Fibroblast of mammary gland (primary cell): ENCODE measurements at regions not wholly inside any gene's neighbourhood (a gene's known extent, or its start where the extent isn't known, plus 50 kb on each side); places are given as distances from the start of the nearest gene placed in this dataset.
A peak's percentile ranks its signal among the peaks of the same experiment; 100 is the strongest.

ENCODE experiments used
- DNase-seq: peaks from one replicate; pipeline ENCODE4 v3.0.0-alpha.2; 2010; ENCODE audit warnings: low read depth
- H3K4me3 ChIP-seq: 2 replicates; pipeline ENCODE4 v1.5.1; 2011; ENCODE audit warnings: low read depth, mild to moderate bottlenecking, low read length, moderate library complexity; ENCODE audit not compliant: control insufficient read depth
- TF ChIP-seq, protein P1 (sequence below): conservative IDR thresholded peaks from 2 replicates; pipeline ENCODE4 v1.5.1; 2011; ENCODE audit warnings: low read depth, low read length, inconsistent platforms; ENCODE audit not compliant: control insufficient read depth, insufficient read depth

DNA sequence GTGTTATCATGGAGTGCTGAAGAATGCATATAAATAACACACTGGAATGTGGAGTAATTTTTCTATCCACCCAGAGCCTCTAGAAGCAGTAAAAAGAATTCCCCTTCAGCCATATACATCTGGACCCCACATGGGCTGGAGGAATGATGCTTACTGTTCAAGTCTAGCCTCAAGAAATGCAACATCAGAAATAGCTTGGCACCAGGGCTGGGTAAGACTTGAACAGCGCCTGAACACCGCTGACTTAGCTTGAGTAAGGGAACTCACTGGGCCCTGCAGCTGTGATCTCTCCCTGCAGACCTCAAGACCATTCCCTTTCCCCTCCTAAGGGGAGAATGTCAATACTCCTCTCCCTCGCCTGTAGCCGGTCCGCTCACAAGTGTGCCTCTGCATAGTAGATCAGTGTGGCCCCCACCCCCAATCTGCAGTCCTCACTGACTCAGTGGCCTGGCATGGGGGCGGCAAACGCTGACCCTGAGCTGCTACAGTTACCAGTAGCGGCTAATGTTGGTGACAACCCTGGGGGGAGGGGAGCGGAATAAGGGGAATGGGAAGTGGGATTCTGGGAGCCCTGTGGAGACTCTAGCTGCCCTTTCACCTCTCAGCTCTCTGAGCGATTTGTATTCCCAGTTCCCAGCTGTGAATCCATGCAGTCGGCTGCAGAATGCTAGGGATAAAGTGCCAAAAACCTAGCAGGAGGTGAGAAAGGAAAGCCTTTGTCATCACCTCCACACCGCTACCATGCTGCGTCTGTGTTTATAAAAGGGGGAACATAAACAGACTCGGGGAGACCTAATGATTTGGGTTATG is 483.9 kb downstream of the DISC1 start:
- DNase-seq: peak; percentile 37
- TF ChIP-seq, protein P1, sequence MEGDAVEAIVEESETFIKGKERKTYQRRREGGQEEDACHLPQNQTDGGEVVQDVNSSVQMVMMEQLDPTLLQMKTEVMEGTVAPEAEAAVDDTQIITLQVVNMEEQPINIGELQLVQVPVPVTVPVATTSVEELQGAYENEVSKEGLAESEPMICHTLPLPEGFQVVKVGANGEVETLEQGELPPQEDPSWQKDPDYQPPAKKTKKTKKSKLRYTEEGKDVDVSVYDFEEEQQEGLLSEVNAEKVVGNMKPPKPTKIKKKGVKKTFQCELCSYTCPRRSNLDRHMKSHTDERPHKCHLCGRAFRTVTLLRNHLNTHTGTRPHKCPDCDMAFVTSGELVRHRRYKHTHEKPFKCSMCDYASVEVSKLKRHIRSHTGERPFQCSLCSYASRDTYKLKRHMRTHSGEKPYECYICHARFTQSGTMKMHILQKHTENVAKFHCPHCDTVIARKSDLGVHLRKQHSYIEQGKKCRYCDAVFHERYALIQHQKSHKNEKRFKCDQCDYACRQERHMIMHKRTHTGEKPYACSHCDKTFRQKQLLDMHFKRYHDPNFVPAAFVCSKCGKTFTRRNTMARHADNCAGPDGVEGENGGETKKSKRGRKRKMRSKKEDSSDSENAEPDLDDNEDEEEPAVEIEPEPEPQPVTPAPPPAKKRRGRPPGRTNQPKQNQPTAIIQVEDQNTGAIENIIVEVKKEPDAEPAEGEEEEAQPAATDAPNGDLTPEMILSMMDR: no peak
- no peak overlapping the region for H3K4me3 ChIP-seq

DNA sequence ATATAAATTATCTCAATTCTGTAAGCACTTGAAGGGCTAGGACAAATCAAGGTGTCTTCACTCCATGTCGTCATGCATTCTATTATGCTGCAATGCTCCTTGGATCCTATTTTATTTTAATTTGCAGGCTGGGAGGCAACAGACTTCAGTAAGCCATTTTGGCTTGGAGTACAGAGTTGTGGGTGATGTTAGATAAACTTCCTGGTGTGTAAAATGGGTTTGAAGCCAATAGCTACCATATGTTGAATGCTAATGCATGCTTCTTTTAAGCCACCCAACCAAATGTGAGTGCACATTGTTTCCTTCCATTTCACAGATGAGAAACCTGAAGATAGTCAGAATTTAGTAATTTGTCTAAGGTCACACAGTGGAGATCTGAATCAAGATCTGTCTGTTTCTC is 482.8 kb downstream of the DISC1 start:
- no peak overlapping the region for H3K4me3 ChIP-seq
- TF ChIP-seq, protein P1: no peak
- DNase-seq: no peak

DNA sequence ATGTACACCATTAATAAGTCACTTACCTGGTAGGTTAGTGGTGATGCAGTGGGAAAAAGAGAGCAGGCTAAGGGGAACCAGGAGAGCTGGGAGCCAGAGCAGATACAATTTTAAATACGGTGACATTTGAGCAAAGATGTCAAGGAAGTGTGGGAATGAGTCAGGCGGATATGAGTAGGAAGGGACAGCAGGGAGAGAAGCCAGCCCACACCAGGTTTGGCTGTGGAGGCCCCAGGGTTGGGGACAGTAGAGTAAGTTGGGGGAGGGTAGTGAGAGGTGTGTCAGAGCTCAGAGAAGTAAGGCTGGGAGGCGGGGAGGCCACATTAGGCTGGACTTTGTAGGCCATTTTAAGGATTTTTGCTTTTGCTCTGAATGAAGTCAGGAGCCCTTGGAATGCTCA is 482.0 kb downstream of the DISC1 start:
- no peak for DNase-seq
- TF ChIP-seq, protein P1: no peak
- H3K4me3 ChIP-seq: no peak overlapping the region

DNA sequence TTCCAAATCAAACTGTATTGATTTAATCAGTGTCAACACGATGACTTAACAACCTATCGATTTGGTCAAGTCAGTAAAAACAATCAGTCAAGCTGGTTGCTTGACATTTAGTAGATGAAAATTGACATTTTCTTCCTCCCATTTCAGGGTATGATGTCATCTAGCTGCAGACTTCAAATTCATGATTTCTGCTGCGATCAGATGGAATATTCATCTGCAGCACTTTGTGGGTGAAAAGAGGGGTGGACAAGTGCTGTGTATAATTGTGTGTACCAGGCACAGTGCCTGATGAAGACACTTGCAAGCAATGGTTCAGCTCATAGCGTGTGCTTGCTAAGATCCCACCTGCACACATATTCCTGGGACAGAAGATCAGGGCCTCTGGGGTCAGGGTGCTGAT is 479.8 kb downstream of the DISC1 start:
- DNase-seq: no peak

DNA sequence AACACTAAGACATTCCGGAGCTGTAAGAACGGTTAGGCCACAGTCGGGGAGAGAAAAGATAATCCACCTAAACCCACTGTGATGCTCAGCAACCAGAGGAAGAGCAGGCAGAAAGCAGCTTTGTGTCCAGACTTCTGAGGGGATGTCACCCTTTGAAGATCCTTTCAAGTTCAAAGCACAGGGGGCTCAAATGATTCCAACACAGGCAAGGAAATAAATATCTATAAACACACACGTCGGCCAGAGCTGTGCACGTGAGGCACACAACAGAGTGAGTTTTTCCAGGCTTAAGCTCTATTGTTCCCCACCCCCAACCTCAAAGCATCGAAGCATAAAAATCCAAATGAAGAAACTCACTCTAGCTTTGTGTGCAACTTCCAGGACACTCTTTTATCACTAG is 479.0 kb downstream of the DISC1 start:
- no peak overlapping the region for H3K4me3 ChIP-seq
- DNase-seq: no peak
- TF ChIP-seq, protein P1: no peak

More for the DNA sequence above, 479.8 kb downstream of the DISC1 start:
- no peak overlapping the region for H3K4me3 ChIP-seq
- TF ChIP-seq, protein P1: no peak

DNA sequence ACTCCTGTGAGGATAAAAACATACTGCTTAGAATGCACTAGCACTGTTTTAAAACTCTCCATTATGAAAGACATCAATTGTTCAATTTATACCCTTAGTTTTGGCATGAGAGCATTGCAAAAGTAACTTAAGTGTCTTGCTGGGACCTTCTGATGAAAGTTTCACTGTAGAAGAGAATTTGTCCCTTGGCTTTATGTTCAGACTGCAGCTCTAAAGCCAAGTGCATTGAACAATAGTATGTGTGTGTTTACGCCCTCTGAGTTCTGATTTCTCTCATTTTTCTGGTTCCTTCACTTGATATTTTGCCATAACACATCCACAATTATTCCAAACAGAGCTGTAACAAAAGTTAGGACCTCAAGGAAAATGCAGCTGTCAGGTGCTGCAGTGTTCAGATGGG is 474.6 kb downstream of the DISC1 start:
- DNase-seq: no peak
- TF ChIP-seq, protein P1: no peak
- H3K4me3 ChIP-seq: no peak overlapping the region
